ENCODE measurements at regions not wholly inside any gene's neighbourhood (a gene's known extent, or its start where the extent isn't known, plus 50 kb on each side); places are given as distances from the start of the nearest gene placed in this dataset.

GRCh38 chr2:78407960-78408794, 617.3 kb upstream of the REG3G start:
- intact Hi-C loops (cut with DNase I), result no loop called here
- no peaks in the 10 kb centered on the region for H3K9me3 ChIP-seq
- H3K4me3 ChIP-seq, result no peak overlapping the region
- no peaks in the 10 kb centered on the region for H3K27me3 ChIP-seq
- DNase-seq (ENCODE audit: extremely low spot score in 2 of 2), result no peak
- no peaks in the 10 kb centered on the region for H3K4me1 ChIP-seq
- TF ChIP-seq CTCF (IDR thresholded peaks at IDR 0.05), result no peak
- TF ChIP-seq POLR2A (IDR thresholded peaks at IDR 0.05), result no peak
- no peak for TF ChIP-seq POLR2AphosphoS5 (IDR thresholded peaks at IDR 0.05; ENCODE audit: insufficient read depth in 1 of 2, low read depth in 1 of 2)
- no peak overlapping the region for H3K27ac ChIP-seq
- H3K36me3 ChIP-seq, result no peaks in the 10 kb centered on the region

- Histone ChIP-seq H3K4me1 (no peaks in the 10 kb centered on the region), H3K9me3 (no peaks in the 10 kb centered on the region), H3K27ac (no peak overlapping the region), H3K36me3 (no peaks in the 10 kb centered on the region), H3K27me3 (no peaks in the 10 kb centered on the region), H3K4me3 (no peak overlapping the region)
- intact Hi-C loops (cut with DNase I), result no loop called here
- TF ChIP-seq POLR2AphosphoS5 (IDR thresholded peaks at IDR 0.05; ENCODE audit: insufficient read depth in 1 of 2, low read depth in 1 of 2) (no peak), CTCF (IDR thresholded peaks at IDR 0.05) (no peak), POLR2A (IDR thresholded peaks at IDR 0.05) (no peak)
- DNase-seq (ENCODE audit: extremely low spot score in 2 of 2), result no peak
Observed at GRCh38 chr2:78408795-78409118, 616.7 kb upstream of the REG3G start.

- no peaks in the 10 kb centered on the region for H3K36me3 ChIP-seq
- TF ChIP-seq CTCF (IDR thresholded peaks at IDR 0.05) (no peak), POLR2A (IDR thresholded peaks at IDR 0.05) (no peak), POLR2AphosphoS5 (IDR thresholded peaks at IDR 0.05; ENCODE audit: insufficient read depth in 1 of 2, low read depth in 1 of 2) (no peak)
- no peaks in the 10 kb centered on the region for H3K9me3 ChIP-seq
- H3K4me1 ChIP-seq, result no peaks in the 10 kb centered on the region
- no peak for DNase-seq (ENCODE audit: extremely low spot score in 2 of 2)
- intact Hi-C loops (cut with DNase I), result no loop called here
- no peak overlapping the region for H3K27ac ChIP-seq
- H3K4me3 ChIP-seq, result no peak overlapping the region
- no peaks in the 10 kb centered on the region for H3K27me3 ChIP-seq
Observed at GRCh38 chr2:78411303-78411702, 614.2 kb upstream of the REG3G start.

GRCh38 chr2:78416625-78417300, 608.7 kb upstream of the REG3G start:
- Histone ChIP-seq H3K36me3 (no peaks in the 10 kb centered on the region), H3K4me1 (no peaks in the 10 kb centered on the region), H3K4me3 (no peak overlapping the region), H3K27ac (no peak overlapping the region), H3K27me3 (no peaks in the 10 kb centered on the region), H3K9me3 (no peaks in the 10 kb centered on the region)
- TF ChIP-seq POLR2AphosphoS5 (IDR thresholded peaks at IDR 0.05; ENCODE audit: insufficient read depth in 1 of 2, low read depth in 1 of 2), result no peak
- TF ChIP-seq POLR2A (IDR thresholded peaks at IDR 0.05), result no peak
- no peak for TF ChIP-seq CTCF (IDR thresholded peaks at IDR 0.05)
- no peak for DNase-seq (ENCODE audit: extremely low spot score in 2 of 2)
- intact Hi-C loops (cut with DNase I), result no loop called here

GRCh38 chr2:78417355-78417754, 608.1 kb upstream of the REG3G start:
- intact Hi-C loops (cut with DNase I), result no loop called here
- no peak for TF ChIP-seq CTCF (IDR thresholded peaks at IDR 0.05)
- TF ChIP-seq POLR2AphosphoS5 (IDR thresholded peaks at IDR 0.05; ENCODE audit: insufficient read depth in 1 of 2, low read depth in 1 of 2), result no peak
- no peak for TF ChIP-seq POLR2A (IDR thresholded peaks at IDR 0.05)

More at GRCh38 chr2:78417355-78417754, 608.1 kb upstream of the REG3G start:
- Histone ChIP-seq H3K27me3 (no peaks in the 10 kb centered on the region), H3K4me3 (no peak overlapping the region), H3K9me3 (no peaks in the 10 kb centered on the region), H3K36me3 (no peaks in the 10 kb centered on the region), H3K27ac (no peak overlapping the region), H3K4me1 (no peaks in the 10 kb centered on the region)
- no peak for DNase-seq (ENCODE audit: extremely low spot score in 2 of 2)

Measured in vagina (tissue), 2 donors.